ENCODE measurements at regions not wholly inside any gene's neighbourhood (a gene's known extent, or its start where the extent isn't known, plus 50 kb on each side); places are given as distances from the start of the nearest gene placed in this dataset.

GRCh38 chr5:67417839-67418238 lies 221.2 kb upstream of the CD180 start:
- TF ChIP-seq, protein P1, sequence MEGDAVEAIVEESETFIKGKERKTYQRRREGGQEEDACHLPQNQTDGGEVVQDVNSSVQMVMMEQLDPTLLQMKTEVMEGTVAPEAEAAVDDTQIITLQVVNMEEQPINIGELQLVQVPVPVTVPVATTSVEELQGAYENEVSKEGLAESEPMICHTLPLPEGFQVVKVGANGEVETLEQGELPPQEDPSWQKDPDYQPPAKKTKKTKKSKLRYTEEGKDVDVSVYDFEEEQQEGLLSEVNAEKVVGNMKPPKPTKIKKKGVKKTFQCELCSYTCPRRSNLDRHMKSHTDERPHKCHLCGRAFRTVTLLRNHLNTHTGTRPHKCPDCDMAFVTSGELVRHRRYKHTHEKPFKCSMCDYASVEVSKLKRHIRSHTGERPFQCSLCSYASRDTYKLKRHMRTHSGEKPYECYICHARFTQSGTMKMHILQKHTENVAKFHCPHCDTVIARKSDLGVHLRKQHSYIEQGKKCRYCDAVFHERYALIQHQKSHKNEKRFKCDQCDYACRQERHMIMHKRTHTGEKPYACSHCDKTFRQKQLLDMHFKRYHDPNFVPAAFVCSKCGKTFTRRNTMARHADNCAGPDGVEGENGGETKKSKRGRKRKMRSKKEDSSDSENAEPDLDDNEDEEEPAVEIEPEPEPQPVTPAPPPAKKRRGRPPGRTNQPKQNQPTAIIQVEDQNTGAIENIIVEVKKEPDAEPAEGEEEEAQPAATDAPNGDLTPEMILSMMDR (IDR thresholded peaks at IDR 0.05), result no peak
- TF ChIP-seq EZH2 (IDR thresholded peaks at IDR 0.05; ENCODE audit: borderline replicate concordance, insufficient read depth, low read depth, low read length, poor library complexity, severe bottlenecking), result no peak

Data from B cell (primary cell).